SJSA1 (cell line): ENCODE measurements at regions not wholly inside any gene's neighbourhood (a gene's known extent, or its start where the extent isn't known, plus 50 kb on each side); places are given as distances from the start of the nearest gene placed in this dataset.
"Not testable (repeated sequence)": the region's sequence is repeated elsewhere in the genome, so short reads cannot be mapped to it uniquely, and the experiment has no call there.

Experiments used
- DNase-seq, 2 experiments: peaks; one replicate each; pipeline ENCODE4 v3.0.0-alpha.2; 2015 to 2020; ENCODE audit warnings: low spot score in 2 of 2, low read depth in 1 of 2
- H3K27ac ChIP-seq: fragments of 250-450 bp; sonication (Bioruptor Pico); 2 replicates; pipeline ENCODE4 v1.5.1; 2020; ENCODE audit warnings: mild to moderate bottlenecking, moderate library complexity
- H3K27me3 ChIP-seq: fragments of 250-450 bp; sonication (Bioruptor Pico); replicated peaks from 2 replicates; pipeline ENCODE4 v1.5.1; 2020; ENCODE audit warnings: mild to moderate bottlenecking, moderate library complexity
- H3K36me3 ChIP-seq: fragments of 250-450 bp; sonication (Bioruptor Pico); 2 replicates; pipeline ENCODE4 v1.5.1; 2020; ENCODE audit warnings: mild to moderate bottlenecking
- H3K4me1 ChIP-seq: fragments of 250-450 bp; sonication (Bioruptor Pico); replicated peaks from 2 replicates; pipeline ENCODE4 v1.6.1; 2021; ENCODE audit warnings: mild to moderate bottlenecking
- H3K4me3 ChIP-seq: fragments of 250-450 bp; sonication (Bioruptor Pico); 2 replicates; pipeline ENCODE4 v1.5.1; 2020; ENCODE audit warnings: mild to moderate bottlenecking
- H3K9me3 ChIP-seq: fragments of 250-450 bp; sonication (Bioruptor Pico); replicated peaks from 2 replicates; pipeline ENCODE4 v1.5.1; 2020; ENCODE audit warnings: mild to moderate bottlenecking

- Histone ChIP-seq H3K4me1 (no peaks in the 10 kb centered on the region), H3K27ac (no peak overlapping the region), H3K27me3 (no peaks in the 10 kb centered on the region), H3K4me3 (no peak overlapping the region), H3K36me3 (no peaks in the 10 kb centered on the region), H3K9me3 (no peaks in the 10 kb centered on the region)
- DNase-seq: no peak
Observed at GRCh38 chr2:198604599-198604998, 800.2 kb downstream of the PLCL1 start.

GRCh38 chr2:198602986-198603385 is 798.6 kb downstream of the PLCL1 start:
- not testable (repeated sequence) for H3K36me3 ChIP-seq, H3K4me3 ChIP-seq, H3K27ac ChIP-seq, DNase-seq, H3K4me1 ChIP-seq, H3K9me3 ChIP-seq, H3K27me3 ChIP-seq

- peaks cover 3% of the 10 kb centered on the region; the same call in 1 of the 2 replicates for H3K27me3 ChIP-seq
- H3K4me3 ChIP-seq: no peak overlapping the region
- H3K27ac ChIP-seq: no peak overlapping the region
- H3K4me1 ChIP-seq: no peaks in the 10 kb centered on the region
- no peak for DNase-seq
- no peaks in the 10 kb centered on the region for H3K9me3 ChIP-seq
- H3K36me3 ChIP-seq: no peaks in the 10 kb centered on the region
Observed at GRCh38 chr2:198597648-198598047, 793.3 kb downstream of the PLCL1 start.

- no peaks in the 10 kb centered on the region for H3K9me3 ChIP-seq
- H3K4me1 ChIP-seq: no peaks in the 10 kb centered on the region
- no peak overlapping the region for H3K4me3 ChIP-seq
- no peak overlapping the region for H3K27ac ChIP-seq
- no peak for DNase-seq
- peaks cover 3% of the 10 kb centered on the region; the same call in 1 of the 2 replicates for H3K27me3 ChIP-seq
- H3K36me3 ChIP-seq: no peaks in the 10 kb centered on the region
Observed at GRCh38 chr2:198596985-198597384, 792.6 kb downstream of the PLCL1 start.

DNA sequence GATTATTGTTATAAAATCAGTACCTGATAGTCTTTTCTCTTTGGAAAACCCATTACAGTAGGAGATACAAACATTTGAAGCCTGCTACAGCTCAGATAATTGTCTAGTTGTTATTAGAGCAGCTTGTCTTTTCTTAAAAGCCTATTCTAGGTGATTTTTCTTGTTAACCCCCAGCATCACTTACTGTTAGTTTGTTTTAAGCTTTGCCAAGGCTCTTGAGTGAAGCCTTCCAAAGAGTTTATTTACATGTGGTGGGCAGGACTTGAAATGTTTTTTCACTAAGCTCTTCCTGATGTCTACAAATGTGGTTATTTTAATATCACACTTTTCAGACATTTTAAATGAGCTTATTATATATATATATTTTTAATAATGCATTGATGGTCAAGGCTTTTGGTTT is 791.3 kb downstream of the PLCL1 start:
- Histone ChIP-seq H3K36me3 (no peaks in the 10 kb centered on the region), H3K4me1 (no peaks in the 10 kb centered on the region), H3K4me3 (no peak overlapping the region), H3K27me3 (peaks cover 3% of the 10 kb centered on the region; the same call in 1 of the 2 replicates), H3K9me3 (no peaks in the 10 kb centered on the region), H3K27ac (no peak overlapping the region)
- DNase-seq: no peak

DNA sequence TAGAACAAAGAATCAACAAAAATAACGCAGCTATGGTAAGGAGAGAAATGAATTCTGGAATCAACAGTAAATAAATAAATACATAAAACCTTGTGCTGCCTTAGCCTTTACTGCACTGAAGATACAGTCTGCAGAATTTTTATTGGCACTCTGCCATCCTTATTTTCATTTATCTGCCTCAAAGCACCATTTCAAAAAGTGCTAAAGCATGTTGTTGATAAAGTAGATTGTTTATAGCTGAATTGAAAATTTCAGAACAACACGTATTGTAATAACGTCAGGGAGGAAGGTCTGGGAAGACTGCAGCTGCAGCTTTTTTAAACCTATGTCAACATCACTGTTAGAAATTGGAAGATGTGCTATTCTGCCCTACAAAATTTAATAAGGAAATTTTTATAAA is 787.2 kb downstream of the PLCL1 start:
- no peaks in the 10 kb centered on the region for H3K27me3 ChIP-seq
- no peaks in the 10 kb centered on the region for H3K4me1 ChIP-seq
- no peak for DNase-seq
- H3K9me3 ChIP-seq: no peaks in the 10 kb centered on the region
- no peaks in the 10 kb centered on the region for H3K36me3 ChIP-seq
- H3K27ac ChIP-seq: no peak overlapping the region
- no peak overlapping the region for H3K4me3 ChIP-seq

DNA sequence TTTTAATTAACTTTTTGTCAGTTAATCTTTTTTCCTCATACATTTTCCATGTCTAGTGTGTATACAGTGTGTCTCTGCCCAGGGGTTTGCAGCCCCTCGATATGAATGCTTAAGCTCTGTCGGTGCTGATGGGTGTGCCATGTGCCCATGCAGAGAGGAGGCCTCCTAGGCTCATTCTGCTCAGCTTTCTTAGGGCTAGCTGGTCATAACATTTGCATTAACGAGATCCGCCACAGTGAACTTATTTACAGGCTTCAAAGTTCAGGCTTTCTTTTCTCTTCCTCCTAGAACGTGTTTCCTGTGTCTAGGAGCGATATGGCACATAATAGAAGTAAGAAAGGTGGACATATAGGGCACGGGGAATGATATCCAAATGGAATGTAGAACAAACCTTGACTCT is 783.3 kb downstream of the PLCL1 start:
- Histone ChIP-seq H3K9me3 (no peaks in the 10 kb centered on the region), H3K36me3 (no peaks in the 10 kb centered on the region), H3K27ac (no peak overlapping the region), H3K4me3 (no peak overlapping the region), H3K27me3 (no peaks in the 10 kb centered on the region), H3K4me1 (no peaks in the 10 kb centered on the region)
- no peak for DNase-seq

- no peaks in the 10 kb centered on the region for H3K4me1 ChIP-seq
- H3K4me3 ChIP-seq: no peak overlapping the region
- no peak overlapping the region for H3K27ac ChIP-seq
- H3K36me3 ChIP-seq: no peaks in the 10 kb centered on the region
- DNase-seq: no peak
- H3K9me3 ChIP-seq: no peaks in the 10 kb centered on the region
- no peaks in the 10 kb centered on the region for H3K27me3 ChIP-seq
Observed at GRCh38 chr2:198587240-198587639, 782.8 kb downstream of the PLCL1 start.

DNA sequence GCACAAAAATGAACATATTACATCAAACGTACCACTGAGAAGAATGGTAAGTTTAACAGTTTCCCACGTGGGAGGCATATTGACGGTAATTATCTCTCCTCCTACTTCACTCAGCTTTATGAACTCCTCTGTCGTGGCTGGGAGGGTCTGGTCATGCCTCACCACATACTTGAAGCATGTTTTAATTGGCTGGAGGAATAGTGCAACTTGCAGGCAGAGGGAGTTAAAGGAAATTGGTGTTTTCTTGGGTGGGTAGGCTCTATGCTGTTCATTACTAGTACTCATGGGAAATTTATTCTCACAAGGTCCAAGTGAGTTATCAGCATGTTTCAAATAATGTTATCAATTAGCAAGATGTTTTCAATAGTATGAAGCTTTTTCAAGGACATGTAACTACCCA is 767.0 kb downstream of the PLCL1 start:
- Histone ChIP-seq H3K27ac (no peak overlapping the region), H3K9me3 (no peaks in the 10 kb centered on the region), H3K4me3 (no peak overlapping the region), H3K36me3 (no peaks in the 10 kb centered on the region), H3K4me1 (no peaks in the 10 kb centered on the region), H3K27me3 (no peaks in the 10 kb centered on the region)
- DNase-seq: no peak

GRCh38 chr2:198558176-198558575 is 753.8 kb downstream of the PLCL1 start:
- H3K27me3 ChIP-seq: no peaks in the 10 kb centered on the region
- H3K27ac ChIP-seq: no peak overlapping the region
- no peaks in the 10 kb centered on the region for H3K4me1 ChIP-seq
- no peaks in the 10 kb centered on the region for H3K36me3 ChIP-seq
- no peak for DNase-seq
- no peak overlapping the region for H3K4me3 ChIP-seq
- H3K9me3 ChIP-seq: no peaks in the 10 kb centered on the region

DNA sequence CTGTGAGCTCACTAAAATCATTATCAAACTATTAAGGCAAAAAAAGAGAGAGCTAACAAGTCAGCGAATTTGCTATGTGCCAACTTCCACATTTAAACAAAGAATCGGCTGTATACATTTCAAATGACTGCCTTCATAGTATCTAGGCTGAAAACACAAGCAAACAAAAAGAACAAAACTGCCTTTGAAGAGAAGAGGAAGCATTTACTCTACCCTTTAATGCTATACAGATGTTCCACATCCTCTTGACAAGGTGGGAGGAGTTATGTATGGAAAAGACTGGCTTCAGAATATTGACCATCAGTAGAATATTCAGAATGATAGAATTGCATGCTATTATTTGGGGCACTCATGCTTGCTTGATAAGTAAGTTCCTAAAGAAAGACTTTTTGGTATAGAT is 741.7 kb downstream of the PLCL1 start:
- Histone ChIP-seq H3K4me1 (no peaks in the 10 kb centered on the region), H3K27ac (no peak overlapping the region), H3K9me3 (no peaks in the 10 kb centered on the region), H3K4me3 (no peak overlapping the region), H3K36me3 (no peaks in the 10 kb centered on the region), H3K27me3 (peaks cover 8% of the 10 kb centered on the region; the same call in 1 of the 2 replicates)
- no peak for DNase-seq

GRCh38 chr2:198545411-198545810 is 741.0 kb downstream of the PLCL1 start:
- Histone ChIP-seq H3K4me3 (no peak overlapping the region), H3K27me3 (peaks cover 8% of the 10 kb centered on the region; the same call in 1 of the 2 replicates), H3K4me1 (no peaks in the 10 kb centered on the region), H3K27ac (no peak overlapping the region), H3K36me3 (no peaks in the 10 kb centered on the region), H3K9me3 (no peaks in the 10 kb centered on the region)
- DNase-seq: no peak

DNA sequence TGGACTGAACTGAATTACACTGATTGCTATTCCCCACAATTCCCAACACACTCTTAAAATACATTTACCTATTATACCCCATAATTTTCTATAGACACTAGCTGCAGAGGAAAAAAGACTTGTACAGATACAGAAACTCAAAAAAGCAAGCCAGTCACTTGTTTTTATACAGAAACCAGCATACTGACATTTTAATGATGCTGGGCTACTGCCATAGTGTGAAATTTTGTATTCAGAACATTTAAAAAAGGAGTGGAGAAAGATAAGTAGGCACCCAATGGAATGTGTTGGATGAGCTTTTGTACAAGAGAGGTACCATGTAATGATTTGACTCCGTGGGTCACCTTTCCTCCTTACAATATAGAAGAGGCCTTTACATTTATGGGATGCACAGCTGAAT is 740.1 kb downstream of the PLCL1 start:
- no peak overlapping the region for H3K4me3 ChIP-seq
- H3K27me3 ChIP-seq: peaks cover 8% of the 10 kb centered on the region; the same call in 1 of the 2 replicates
- no peak overlapping the region for H3K27ac ChIP-seq
- no peaks in the 10 kb centered on the region for H3K4me1 ChIP-seq
- H3K36me3 ChIP-seq: no peaks in the 10 kb centered on the region
- no peaks in the 10 kb centered on the region for H3K9me3 ChIP-seq
- DNase-seq: no peak

DNA sequence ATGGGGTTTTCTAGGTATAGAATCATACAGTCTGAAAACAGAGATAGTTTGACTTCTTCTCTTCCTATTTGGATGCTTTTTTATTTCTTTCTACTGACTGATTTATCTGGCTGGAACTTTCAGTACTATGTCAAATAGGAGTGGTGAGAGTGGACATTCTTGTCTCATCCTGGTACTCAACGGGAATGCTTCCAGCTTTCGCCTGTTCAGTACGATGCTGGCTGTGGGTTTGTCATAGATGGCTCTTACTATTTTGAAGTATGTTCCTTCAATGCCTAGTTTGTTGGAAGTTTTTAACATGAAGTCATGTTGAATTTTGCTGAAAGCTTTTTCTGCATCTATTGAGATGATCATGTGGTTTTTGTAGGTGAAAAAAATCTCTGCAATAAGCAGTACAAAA is 730.4 kb downstream of the PLCL1 start:
- H3K27ac ChIP-seq: no peak overlapping the region
- peaks cover 4% of the 10 kb centered on the region; the same call in 1 of the 2 replicates for H3K27me3 ChIP-seq
- H3K9me3 ChIP-seq: no peaks in the 10 kb centered on the region
- no peak overlapping the region for H3K4me3 ChIP-seq
- DNase-seq: no peak
- H3K36me3 ChIP-seq: no peaks in the 10 kb centered on the region
- H3K4me1 ChIP-seq: no peaks in the 10 kb centered on the region

DNA sequence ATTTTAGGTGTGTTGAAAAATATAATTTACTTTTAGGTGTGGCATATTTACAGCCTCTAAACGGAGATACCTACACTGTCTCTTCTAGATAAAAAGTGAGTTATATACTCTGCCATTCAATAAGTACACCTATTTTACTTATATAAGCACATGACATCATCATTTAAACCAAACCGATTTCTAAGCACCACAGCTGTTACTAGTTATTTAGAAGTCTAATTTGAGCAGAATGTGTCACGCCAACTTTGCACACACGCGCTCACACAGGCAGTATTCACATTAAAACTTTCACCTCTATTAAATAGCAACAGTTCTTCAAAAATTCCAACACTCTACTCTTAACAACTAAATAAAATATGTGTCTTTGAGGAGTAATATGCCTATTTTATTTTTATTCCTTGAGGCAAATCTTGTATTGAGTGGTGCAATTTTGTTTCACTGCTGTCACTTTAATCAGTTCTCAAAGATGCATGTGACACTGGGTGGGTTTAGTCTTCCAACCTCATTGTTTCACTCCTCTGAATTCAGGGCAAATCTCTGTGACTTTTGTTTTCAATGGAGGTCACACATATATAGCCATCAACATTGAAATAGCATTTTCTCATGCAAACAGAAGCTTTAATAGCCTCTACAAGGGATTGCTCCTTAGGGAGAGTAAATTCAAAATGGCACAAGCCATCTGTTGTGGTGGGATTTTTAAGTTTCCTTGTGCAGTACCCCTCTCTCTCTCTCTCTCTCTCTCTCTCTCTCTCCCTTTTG is 721.0 kb downstream of the PLCL1 start:
- H3K9me3 ChIP-seq: no peaks in the 10 kb centered on the region
- H3K4me1 ChIP-seq: no peaks in the 10 kb centered on the region
- no peak overlapping the region for H3K4me3 ChIP-seq
- no peak for DNase-seq
- H3K27me3 ChIP-seq: no peaks in the 10 kb centered on the region
- H3K36me3 ChIP-seq: no peaks in the 10 kb centered on the region
- no peak overlapping the region for H3K27ac ChIP-seq
